Endometrial microvascular endothelial cells (primary cell): ENCODE measurements at regions not wholly inside any gene's neighbourhood (a gene's known extent, or its start where the extent isn't known, plus 50 kb on each side); places are given as distances from the start of the nearest gene placed in this dataset.

Source experiments
- in situ Hi-C: cut with HindIII; loops from 2 replicates; pipeline ENCODE4 v1.10.0; 2017; ENCODE audit warnings: low sequenced_read_pairs, low pct_unique_long_range_greater_than_20kb; ENCODE audit errors: inconsistent ontology term

DNA sequence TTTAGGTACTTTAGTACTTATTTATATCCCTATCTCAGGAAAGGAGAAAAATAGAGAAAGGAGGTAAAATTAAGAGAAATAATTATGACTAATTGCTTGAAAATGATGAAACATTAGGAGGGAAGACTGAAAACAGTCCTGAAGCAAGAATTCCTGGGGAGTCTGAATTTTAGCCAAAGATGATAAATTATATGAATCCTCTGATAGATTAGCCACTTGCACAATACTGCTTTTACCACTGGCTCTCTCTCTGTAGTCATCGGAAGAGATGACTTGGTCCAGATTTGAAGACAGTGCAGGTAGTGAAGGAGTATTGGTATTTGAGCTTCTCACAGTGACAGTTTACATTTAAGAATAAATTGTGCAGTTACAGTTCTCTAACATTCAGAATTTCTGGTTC lies 83.8 kb upstream of the CLEC14A start:
- in situ Hi-C loops: no loop called here

DNA sequence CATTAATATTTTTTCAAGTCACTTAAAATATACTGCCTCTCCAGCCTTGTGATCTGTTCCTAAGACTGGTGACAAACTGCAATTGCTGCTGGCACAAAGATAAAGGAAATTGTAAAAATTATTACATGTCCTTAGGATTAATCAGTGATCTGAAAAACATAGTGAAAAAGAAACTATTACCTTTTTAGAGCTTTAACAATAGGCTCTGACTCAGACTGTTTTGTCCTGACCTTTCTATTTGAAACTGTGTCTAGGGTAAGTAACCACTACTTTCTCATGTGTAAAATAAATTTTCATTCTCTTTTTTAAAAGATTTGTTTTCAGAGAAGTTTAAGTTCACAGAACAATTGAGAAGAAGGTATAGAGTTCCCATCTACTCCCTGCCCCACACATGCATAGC lies 80.4 kb upstream of the CLEC14A start:
- in situ Hi-C loops: no loop called here

DNA sequence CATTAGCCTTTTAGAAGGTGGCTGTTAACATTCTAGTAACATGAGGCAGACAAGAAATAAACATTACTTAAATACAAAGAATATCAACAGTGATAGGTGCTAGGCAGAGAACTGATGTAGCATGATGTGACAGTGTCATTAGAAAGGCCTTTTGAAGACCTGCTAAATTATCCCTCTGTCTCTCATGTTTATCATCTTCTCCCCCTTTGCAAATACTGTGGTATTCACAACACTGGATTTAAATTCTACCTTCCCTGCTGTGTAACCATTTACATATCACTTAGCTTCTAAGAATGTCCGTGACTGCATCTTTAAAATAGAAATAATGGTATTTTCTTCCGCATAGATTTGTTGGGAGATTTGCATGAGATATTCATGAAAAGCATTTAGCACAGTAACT lies 74.4 kb upstream of the CLEC14A start:
- in situ Hi-C loops: no loop called here

DNA sequence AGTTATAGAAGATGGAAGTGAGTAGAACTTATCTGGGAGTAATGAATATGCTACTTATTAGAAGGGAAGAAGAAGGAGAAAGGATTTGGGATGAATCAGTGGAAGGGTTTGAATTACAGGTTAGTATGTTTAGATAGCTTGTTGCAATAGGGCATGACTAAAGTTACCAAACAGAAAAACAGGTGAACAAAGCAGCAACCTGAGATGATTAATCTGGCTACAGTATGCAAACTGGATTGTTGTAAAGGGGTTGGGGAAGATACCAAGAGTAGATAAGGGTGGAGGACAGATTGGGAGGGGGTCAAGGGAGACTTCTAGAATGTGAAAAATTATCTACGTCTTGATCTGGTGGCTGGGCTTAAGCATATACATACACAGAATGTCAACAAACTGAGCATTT lies 73.4 kb upstream of the CLEC14A start:
- in situ Hi-C loops: no loop called here

DNA sequence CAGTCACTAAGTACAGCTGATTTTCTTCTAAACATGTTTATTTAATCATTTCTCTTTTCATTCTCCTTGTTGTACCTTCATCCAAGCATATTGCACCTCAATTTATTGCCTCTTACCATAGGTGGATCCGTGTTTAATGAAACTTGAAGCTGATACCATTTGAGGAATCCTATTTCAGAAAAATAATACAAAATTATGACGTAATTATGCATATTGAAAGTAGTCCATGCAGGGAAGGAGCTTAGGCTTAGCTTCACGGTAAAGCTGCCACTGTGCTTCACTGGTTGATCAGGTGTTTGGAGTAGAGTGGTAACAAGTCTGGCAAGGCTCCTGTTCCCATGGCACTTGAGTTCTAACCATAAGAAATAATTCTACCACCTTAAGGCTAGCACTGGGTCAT lies 61.0 kb upstream of the CLEC14A start:
- in situ Hi-C loops: no loop called here

DNA sequence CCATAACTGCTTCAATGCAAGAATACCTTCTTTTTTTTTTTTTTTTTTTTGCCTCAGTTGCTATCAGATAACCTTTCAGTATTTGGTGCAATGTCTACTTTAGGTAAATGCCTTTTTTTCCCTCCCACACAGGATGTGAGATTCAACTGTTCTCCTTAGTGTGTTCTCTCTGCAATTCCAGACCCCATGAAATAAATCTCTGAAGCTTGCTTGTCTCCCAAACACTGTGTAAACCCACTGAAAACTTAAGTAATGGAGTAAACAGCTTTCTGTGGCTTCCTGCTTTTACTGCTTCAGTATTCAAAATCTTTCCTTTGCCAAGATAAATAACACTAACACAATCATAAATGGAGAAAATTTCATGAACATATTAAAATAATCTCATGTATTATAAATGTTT lies 55.8 kb upstream of the CLEC14A start:
- in situ Hi-C loops: no loop called here

DNA sequence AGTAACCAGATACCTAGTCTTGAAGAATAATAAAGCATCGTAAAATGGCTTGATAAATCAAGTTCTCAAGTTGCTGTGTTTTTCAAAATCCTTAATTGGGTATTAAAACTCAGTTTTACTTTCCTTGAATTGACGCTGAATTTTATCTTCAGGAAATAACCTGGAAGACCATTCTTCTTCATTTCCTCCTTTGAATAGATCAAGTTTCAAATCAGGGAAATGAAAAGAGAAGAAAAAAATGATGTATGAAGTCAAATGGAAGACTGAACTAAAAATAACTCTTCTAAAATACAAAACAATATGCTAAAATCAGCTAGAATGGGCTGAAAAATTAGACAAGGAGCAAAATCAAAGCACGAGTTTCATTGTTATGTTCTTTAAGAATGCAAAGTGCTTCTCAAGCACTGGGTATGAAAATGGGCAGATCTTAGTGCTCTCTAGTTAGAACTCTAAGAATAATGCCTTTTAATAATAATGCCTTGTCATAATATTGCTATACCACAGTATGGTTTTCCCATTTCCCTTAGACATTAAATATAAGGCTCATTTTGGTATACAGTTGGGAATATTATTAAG lies 54.6 kb upstream of the CLEC14A start:
- in situ Hi-C loops: no loop called here

DNA sequence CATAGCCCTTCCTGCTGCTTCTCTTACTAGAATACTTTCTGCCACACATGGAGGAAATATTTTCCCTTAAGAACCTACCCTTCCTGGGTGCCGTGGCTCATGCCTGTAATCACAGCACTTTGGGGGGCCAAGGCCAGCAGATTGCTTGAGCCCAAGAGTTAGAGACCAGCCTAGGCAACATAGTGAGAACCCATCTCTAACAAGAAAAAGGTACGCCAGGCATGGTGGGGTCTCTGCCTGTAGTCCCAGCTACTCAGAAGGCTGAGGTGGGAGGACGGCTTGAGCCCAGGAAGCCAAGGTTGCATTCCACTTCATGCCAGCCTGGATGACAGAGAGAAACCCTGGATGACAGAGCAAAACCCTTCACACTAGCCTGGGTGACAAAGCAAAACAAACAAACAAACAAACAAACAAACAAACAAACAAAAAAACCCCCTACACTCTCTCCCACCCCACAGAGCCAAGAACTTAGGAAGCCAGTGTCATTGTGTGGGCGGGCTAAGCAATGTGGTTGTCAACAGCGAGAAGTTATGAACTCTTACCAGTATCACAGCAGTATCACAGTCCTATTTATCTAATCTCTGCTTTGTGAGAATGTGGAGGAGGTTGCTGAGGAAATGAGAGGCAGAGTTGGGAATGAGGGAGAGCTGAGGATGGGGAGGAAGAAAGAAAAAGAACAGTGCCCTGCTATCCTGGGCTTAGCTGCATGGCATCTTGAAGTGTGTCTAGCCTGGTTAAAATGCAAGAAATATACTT lies 53.8 kb upstream of the CLEC14A start:
- in situ Hi-C loops: loop anchor here (10.0 kb wide), 1 partner anchor 55 kb away; the partner anchor contains the start of gene CLEC14A
